ENCODE measurements at regions not wholly inside any gene's neighbourhood (a gene's known extent, or its start where the extent isn't known, plus 50 kb on each side); places are given as distances from the start of the nearest gene placed in this dataset.

DNA sequence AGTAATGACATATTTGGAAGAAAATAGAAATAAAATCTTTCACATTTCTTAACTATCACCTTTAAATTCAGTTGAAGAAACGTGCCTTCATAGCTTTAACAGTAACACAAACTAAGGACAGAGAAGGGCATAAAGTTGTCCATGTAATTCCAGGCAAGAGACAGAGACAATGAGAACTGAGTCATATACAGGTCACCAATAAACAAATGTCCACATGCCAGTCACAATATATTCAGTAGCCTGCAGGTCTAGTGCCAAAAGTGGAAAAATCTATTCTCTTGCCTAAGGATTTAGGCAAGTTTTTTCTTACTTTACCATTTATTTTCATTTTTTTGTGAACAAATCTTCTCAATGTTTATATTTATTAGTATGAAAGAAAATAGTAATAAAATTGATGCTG lies 1711.5 kb upstream of the NUDT12 start:
- Histone ChIP-seq H3K9me3 (no peaks in the 10 kb centered on the region), H3K27ac (no peak overlapping the region)
- TF ChIP-seq EP300 (IDR thresholded peaks at IDR 0.05) (no peak), POLR2AphosphoS5 (IDR thresholded peaks at IDR 0.05) (no peak), POLR2A (IDR thresholded peaks at IDR 0.05) (no peak)
- TF ChIP-seq, protein P1, sequence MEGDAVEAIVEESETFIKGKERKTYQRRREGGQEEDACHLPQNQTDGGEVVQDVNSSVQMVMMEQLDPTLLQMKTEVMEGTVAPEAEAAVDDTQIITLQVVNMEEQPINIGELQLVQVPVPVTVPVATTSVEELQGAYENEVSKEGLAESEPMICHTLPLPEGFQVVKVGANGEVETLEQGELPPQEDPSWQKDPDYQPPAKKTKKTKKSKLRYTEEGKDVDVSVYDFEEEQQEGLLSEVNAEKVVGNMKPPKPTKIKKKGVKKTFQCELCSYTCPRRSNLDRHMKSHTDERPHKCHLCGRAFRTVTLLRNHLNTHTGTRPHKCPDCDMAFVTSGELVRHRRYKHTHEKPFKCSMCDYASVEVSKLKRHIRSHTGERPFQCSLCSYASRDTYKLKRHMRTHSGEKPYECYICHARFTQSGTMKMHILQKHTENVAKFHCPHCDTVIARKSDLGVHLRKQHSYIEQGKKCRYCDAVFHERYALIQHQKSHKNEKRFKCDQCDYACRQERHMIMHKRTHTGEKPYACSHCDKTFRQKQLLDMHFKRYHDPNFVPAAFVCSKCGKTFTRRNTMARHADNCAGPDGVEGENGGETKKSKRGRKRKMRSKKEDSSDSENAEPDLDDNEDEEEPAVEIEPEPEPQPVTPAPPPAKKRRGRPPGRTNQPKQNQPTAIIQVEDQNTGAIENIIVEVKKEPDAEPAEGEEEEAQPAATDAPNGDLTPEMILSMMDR (IDR thresholded peaks at IDR 0.05), result no peak

GRCh38 chr5:105263515-105263914 lies 1700.9 kb upstream of the NUDT12 start:
- H3K4me3 ChIP-seq, result no peak overlapping the region
- no peak for DNase-seq
- TF ChIP-seq, protein P1 (IDR thresholded peaks at IDR 0.05), result no peak
- no peak for TF ChIP-seq EP300 (IDR thresholded peaks at IDR 0.05)
- no peak for TF ChIP-seq POLR2AphosphoS5 (IDR thresholded peaks at IDR 0.05)
- no peak for TF ChIP-seq POLR2A (IDR thresholded peaks at IDR 0.05)
- no peaks in the 10 kb centered on the region for H3K27me3 ChIP-seq
- H3K36me3 ChIP-seq, result no peaks in the 10 kb centered on the region
- 18 to 66% methylated on average over 1 of the region's 1 CpG for WGBS, 2 donors
- intact Hi-C loops (cut with DNase I), result no loop called here
- H3K9me3 ChIP-seq, result no peaks in the 10 kb centered on the region
- H3K4me1 ChIP-seq, result no peaks in the 10 kb centered on the region
- no peak overlapping the region for H3K27ac ChIP-seq

More for the DNA sequence above, 1711.5 kb upstream of the NUDT12 start:
- H3K36me3 ChIP-seq, result no peaks in the 10 kb centered on the region
- no peaks in the 10 kb centered on the region for H3K4me1 ChIP-seq
- intact Hi-C loops (cut with DNase I), result no loop called here
- WGBS, 2 donors, result 69 to 84% methylated on average over 1 of the region's 1 CpG
- H3K4me3 ChIP-seq, result no peak overlapping the region
- no peak for DNase-seq
- H3K27me3 ChIP-seq, result no peaks in the 10 kb centered on the region

- Histone ChIP-seq H3K27ac (no peak overlapping the region), H3K27me3 (no peaks in the 10 kb centered on the region), H3K9me3 (no peaks in the 10 kb centered on the region), H3K4me3 (no peak overlapping the region), H3K36me3 (no peaks in the 10 kb centered on the region), H3K4me1 (no peaks in the 10 kb centered on the region)
- intact Hi-C loops (cut with DNase I), result no loop called here
- WGBS, 2 donors, result 69 to 83% methylated on average over 5 of the region's 5 CpGs
- DNase-seq, result no peak
- no peak for TF ChIP-seq EP300 (IDR thresholded peaks at IDR 0.05)
- TF ChIP-seq POLR2A (IDR thresholded peaks at IDR 0.05), result no peak
- TF ChIP-seq, protein P1 (IDR thresholded peaks at IDR 0.05), result no peak
- no peak for TF ChIP-seq POLR2AphosphoS5 (IDR thresholded peaks at IDR 0.05)
These were observed 1697.1 kb upstream of the NUDT12 start for GRCh38 chr5:105259581-105260217.

DNA sequence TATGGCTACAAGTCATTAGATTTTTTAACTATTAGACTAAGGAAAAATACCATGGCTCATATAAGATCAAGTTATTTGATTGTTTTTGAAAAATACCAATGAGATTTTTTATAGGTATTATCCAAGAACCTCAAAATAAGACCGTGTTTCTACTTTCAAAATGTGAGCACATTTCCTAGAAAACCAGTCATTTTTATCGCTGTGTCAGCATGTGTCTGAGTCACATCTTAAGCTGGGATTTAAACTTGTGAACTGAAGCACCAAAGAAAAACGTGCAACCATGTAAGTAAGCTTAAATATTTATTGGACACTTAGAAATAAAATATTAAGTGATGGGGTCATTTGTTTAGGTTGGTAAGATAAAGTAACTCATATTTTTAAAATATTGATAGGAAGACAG lies 1676.0 kb upstream of the NUDT12 start:
- intact Hi-C loops (cut with DNase I), result no loop called here
- Histone ChIP-seq H3K4me3 (no peak overlapping the region), H3K4me1 (no peaks in the 10 kb centered on the region), H3K27me3 (no peaks in the 10 kb centered on the region), H3K9me3 (no peaks in the 10 kb centered on the region), H3K27ac (no peak overlapping the region), H3K36me3 (no peaks in the 10 kb centered on the region)
- WGBS, 2 donors, result 71 to 75% methylated on average over 3 of the region's 3 CpGs
- DNase-seq, result no peak
- TF ChIP-seq, protein P1 (IDR thresholded peaks at IDR 0.05), result no peak
- TF ChIP-seq EP300 (IDR thresholded peaks at IDR 0.05), result no peak

Measured in sigmoid colon (tissue), 6 donors.